Nephron progenitor cell (in vitro differentiated cells): ENCODE measurements at regions not wholly inside any gene's neighbourhood (a gene's known extent, or its start where the extent isn't known, plus 50 kb on each side); places are given as distances from the start of the nearest gene placed in this dataset.

Experiments used
- DNase-seq: peaks from one replicate; pipeline ENCODE4 v3.0.0; 2021
- H3K27ac Mint-ChIP-seq: 2 replicates; pipeline ENCODE4 v1.8.0; 2021; ENCODE audit warnings: mild to moderate bottlenecking, moderate library complexity, mixed read lengths
- H3K27me3 Mint-ChIP-seq: 2 replicates; pipeline ENCODE4 v1.8.0; 2021; ENCODE audit warnings: mild to moderate bottlenecking, low read depth, mixed read lengths; ENCODE audit not compliant: poor library complexity
- H3K36me3 Mint-ChIP-seq: 2 replicates; pipeline ENCODE4 v1.8.0; 2021; ENCODE audit warnings: low read depth, mixed read lengths
- H3K4me1 Mint-ChIP-seq: 2 replicates; pipeline ENCODE4 v1.8.0; 2021; ENCODE audit warnings: mixed read lengths
- H3K4me3 Mint-ChIP-seq: 2 replicates; pipeline ENCODE4 v1.8.0; 2021; ENCODE audit warnings: mild to moderate bottlenecking, moderate library complexity, mixed read lengths
- H3K9me3 Mint-ChIP-seq: 2 replicates; pipeline ENCODE4 v1.8.0; 2021; ENCODE audit warnings: mild to moderate bottlenecking, moderate library complexity, mixed read lengths
- TF ChIP-seq, protein P1 (sequence below): fragments of 200-600 bp; sonication (generic); IDR thresholded peaks from 2 replicates; pipeline ENCODE4 v1.5.0; 2021; ENCODE audit warnings: antibody characterized with exemption

DNA sequence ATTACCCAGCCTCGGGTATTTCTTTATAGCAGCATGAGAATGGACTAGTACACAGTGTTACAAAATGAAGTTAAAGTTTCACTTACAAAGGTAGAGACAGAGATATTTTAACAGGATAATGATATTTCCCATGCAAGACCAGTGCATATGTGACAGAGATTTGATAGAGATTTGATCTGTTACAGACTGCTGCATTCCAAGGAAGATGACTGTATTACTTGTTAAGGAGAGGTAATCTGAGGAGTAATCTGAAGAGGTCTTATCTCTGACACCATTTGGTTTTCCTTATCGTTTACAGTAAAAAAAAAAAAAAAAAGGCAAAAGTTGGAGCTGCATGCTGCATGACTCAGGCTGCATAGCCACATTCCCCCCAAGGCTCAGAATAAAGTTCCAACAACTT is 289.6 kb downstream of the POM121L12 start:
- no peaks in the 10 kb centered on the region for H3K36me3 Mint-ChIP-seq
- H3K27me3 Mint-ChIP-seq, result no peaks in the 10 kb centered on the region
- TF ChIP-seq, protein P1, sequence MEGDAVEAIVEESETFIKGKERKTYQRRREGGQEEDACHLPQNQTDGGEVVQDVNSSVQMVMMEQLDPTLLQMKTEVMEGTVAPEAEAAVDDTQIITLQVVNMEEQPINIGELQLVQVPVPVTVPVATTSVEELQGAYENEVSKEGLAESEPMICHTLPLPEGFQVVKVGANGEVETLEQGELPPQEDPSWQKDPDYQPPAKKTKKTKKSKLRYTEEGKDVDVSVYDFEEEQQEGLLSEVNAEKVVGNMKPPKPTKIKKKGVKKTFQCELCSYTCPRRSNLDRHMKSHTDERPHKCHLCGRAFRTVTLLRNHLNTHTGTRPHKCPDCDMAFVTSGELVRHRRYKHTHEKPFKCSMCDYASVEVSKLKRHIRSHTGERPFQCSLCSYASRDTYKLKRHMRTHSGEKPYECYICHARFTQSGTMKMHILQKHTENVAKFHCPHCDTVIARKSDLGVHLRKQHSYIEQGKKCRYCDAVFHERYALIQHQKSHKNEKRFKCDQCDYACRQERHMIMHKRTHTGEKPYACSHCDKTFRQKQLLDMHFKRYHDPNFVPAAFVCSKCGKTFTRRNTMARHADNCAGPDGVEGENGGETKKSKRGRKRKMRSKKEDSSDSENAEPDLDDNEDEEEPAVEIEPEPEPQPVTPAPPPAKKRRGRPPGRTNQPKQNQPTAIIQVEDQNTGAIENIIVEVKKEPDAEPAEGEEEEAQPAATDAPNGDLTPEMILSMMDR, result no peak
- no peaks in the 10 kb centered on the region for H3K4me1 Mint-ChIP-seq
- no peak overlapping the region for H3K4me3 Mint-ChIP-seq
- H3K9me3 Mint-ChIP-seq, result peaks cover 11% of the 10 kb centered on the region
- no peak for DNase-seq
- H3K27ac Mint-ChIP-seq, result no peak overlapping the region

- Mint-ChIP-seq H3K4me3 (no peak overlapping the region), H3K4me1 (no peaks in the 10 kb centered on the region), H3K27me3 (no peaks in the 10 kb centered on the region), H3K27ac (no peak overlapping the region), H3K9me3 (peaks cover 17% of the 10 kb centered on the region), H3K36me3 (no peaks in the 10 kb centered on the region)
- TF ChIP-seq, protein P1, result no peak
- DNase-seq, result no peak
Measured at GRCh38 chr7:53326634-53327033, 291.2 kb downstream of the POM121L12 start.

DNA sequence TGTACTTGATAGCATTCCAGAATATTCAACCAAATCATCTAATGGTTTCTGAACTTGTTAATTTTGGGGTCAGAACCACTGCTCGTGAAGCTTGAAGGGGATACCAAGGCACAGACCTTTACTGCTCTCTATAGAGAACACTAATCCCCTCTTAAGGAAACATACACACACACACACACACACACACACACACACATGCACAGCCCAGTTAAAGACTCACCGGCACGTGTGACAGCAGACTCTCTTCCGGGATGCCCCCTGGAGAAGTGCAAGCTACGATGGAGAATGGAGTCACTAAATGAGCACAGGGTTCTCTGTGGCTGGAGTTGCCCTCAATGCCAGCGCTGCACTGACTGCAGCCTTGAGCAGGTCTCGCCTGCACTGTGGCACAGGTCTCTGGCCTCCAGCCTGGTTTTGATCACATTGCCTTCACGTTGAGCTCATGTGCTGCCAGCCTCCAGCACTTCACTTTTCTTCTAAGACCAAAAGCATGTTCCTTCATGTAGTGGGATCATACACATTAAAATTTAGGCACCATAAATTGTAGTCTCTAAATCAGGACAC is 300.8 kb downstream of the POM121L12 start:
- no peak overlapping the region for H3K4me3 Mint-ChIP-seq
- TF ChIP-seq, protein P1, result no peak
- DNase-seq, result no peak
- H3K9me3 Mint-ChIP-seq, result peaks cover 33% of the 10 kb centered on the region
- H3K27ac Mint-ChIP-seq, result no peak overlapping the region
- H3K4me1 Mint-ChIP-seq, result no peaks in the 10 kb centered on the region
- no peaks in the 10 kb centered on the region for H3K27me3 Mint-ChIP-seq
- no peaks in the 10 kb centered on the region for H3K36me3 Mint-ChIP-seq

DNA sequence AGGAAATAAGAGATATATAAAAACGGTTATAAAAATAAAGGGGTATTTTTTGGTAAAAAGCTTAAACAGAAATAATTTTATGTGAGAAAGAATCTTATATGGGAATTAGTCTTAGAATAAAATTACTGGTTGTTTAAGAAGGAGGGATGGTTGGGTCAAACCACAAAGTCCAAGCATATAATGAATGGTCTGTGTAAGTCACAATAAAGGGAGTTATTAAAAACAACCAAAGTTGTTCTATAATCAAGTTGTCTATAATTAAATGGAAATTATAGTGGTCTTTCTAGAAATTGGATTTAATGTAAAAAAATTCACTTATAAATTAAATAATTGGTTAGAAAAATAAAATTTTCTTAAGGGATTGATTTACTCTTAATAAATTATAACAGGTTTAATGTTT is 304.8 kb downstream of the POM121L12 start:
- Mint-ChIP-seq H3K4me3 (no peak overlapping the region), H3K36me3 (no peaks in the 10 kb centered on the region), H3K27me3 (no peaks in the 10 kb centered on the region), H3K27ac (no peak overlapping the region), H3K4me1 (no peaks in the 10 kb centered on the region), H3K9me3 (peaks cover 64% of the 10 kb centered on the region)
- DNase-seq, result no peak
- TF ChIP-seq, protein P1, result no peak

GRCh38 chr7:53350241-53350640 is 314.8 kb downstream of the POM121L12 start:
- no peaks in the 10 kb centered on the region for H3K27me3 Mint-ChIP-seq
- H3K4me3 Mint-ChIP-seq, result no peak overlapping the region
- H3K9me3 Mint-ChIP-seq, result peaks cover 6% of the 10 kb centered on the region
- peak; percentile 73 for DNase-seq
- no peak overlapping the region for H3K27ac Mint-ChIP-seq
- peaks cover 9% of the 10 kb centered on the region for H3K4me1 Mint-ChIP-seq
- TF ChIP-seq, protein P1, result peak; percentile 82
- H3K36me3 Mint-ChIP-seq, result no peaks in the 10 kb centered on the region

DNA sequence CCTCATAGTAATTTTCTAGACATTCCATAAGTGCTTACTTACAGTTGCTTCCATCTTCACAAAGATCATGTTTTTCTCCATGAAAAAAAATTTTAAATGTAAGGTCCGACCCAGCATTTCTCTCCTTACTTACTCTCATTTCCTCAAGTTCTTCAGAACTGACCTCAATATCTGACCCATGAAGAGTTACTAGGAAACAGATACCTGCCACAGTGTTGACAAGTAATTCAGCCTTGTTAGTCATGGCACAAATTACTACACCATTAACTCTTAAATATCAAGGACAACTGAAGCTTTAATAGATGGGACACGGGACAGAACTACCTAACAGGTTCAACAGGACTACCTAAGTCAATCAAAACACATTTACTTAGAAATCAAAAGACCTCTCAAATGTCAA is 316.2 kb downstream of the POM121L12 start:
- Mint-ChIP-seq H3K4me1 (peaks cover 9% of the 10 kb centered on the region), H3K36me3 (no peaks in the 10 kb centered on the region), H3K27me3 (no peaks in the 10 kb centered on the region), H3K4me3 (no peak overlapping the region), H3K27ac (no peak overlapping the region), H3K9me3 (no peaks in the 10 kb centered on the region)
- no peak for DNase-seq
- TF ChIP-seq, protein P1, result no peak
